Activated CD4-positive, alpha-beta memory T cell treated with anti-CD3 and anti-CD28 coated beads for 36 hours (primary cell): ENCODE measurements at regions not wholly inside any gene's neighbourhood (a gene's known extent, or its start where the extent isn't known, plus 50 kb on each side); places are given as distances from the start of the nearest gene placed in this dataset.

Experiments
- CTCF ChIA-PET: fragments of 350-600 bp; sonication (Branson Sonifier 250); formaldehyde crosslinking; loops from one replicate; lab custom pipeline; 2021; ENCODE audit warnings: antibody characterized with exemption, inconsistent platforms; lab: Charles Lee
- POLR2A ChIA-PET: fragments of 350-600 bp; sonication (Branson Sonifier 250); formaldehyde crosslinking; loops from one replicate; lab custom pipeline; 2021; ENCODE audit warnings: antibody characterized with exemption; lab: Charles Lee
- DNase-seq: peaks from one replicate; pipeline ENCODE4 v3.0.0-alpha.2; 2020
- H3K27ac Mint-ChIP-seq: one replicate; pipeline ENCODE4 v1.8.0; 2021; ENCODE audit warnings: mixed read lengths
- H3K27me3 Mint-ChIP-seq: one replicate; pipeline ENCODE4 v1.8.0; 2021; ENCODE audit warnings: mixed read lengths
- H3K36me3 Mint-ChIP-seq: one replicate; pipeline ENCODE4 v1.8.0; 2021; ENCODE audit warnings: mixed read lengths
- H3K4me1 Mint-ChIP-seq: one replicate; pipeline ENCODE4 v1.8.0; 2021; ENCODE audit warnings: low read depth, mixed read lengths
- H3K4me3 Mint-ChIP-seq: one replicate; pipeline ENCODE4 v1.8.0; 2021; ENCODE audit warnings: mild to moderate bottlenecking, mixed read lengths
- H3K9me3 Mint-ChIP-seq: one replicate; pipeline ENCODE4 v1.8.0; 2021; ENCODE audit warnings: mixed read lengths
- intact Hi-C: fragments of 100-400 bp; cut with micrococcal nuclease; formaldehyde crosslinking; loops from one replicate; pipeline ENCODE4 v1.15.1; 2023

- intact Hi-C loops: no loop called here
- POLR2A ChIA-PET: no interaction called here
- no peaks in the 10 kb centered on the region for H3K36me3 Mint-ChIP-seq
Observed at GRCh38 chr1:98078596-98078995, 157.8 kb upstream of the DPYD start.

GRCh38 chr1:98077691-98078090 is 156.9 kb upstream of the DPYD start:
- Mint-ChIP-seq H3K27me3 (no peaks in the 10 kb centered on the region), H3K9me3 (no peaks in the 10 kb centered on the region), H3K27ac (no peak overlapping the region), H3K4me3 (no peak overlapping the region), H3K36me3 (no peaks in the 10 kb centered on the region), H3K4me1 (no peaks in the 10 kb centered on the region)
- intact Hi-C loops: no loop called here
- ChIA-PET POLR2A (no interaction called here), CTCF (no interaction called here)
- no peak for DNase-seq

More at GRCh38 chr1:98078596-98078995, 157.8 kb upstream of the DPYD start:
- H3K4me3 Mint-ChIP-seq: no peak overlapping the region
- H3K4me1 Mint-ChIP-seq: no peaks in the 10 kb centered on the region
- H3K9me3 Mint-ChIP-seq: no peaks in the 10 kb centered on the region
- H3K27ac Mint-ChIP-seq: no peak overlapping the region
- H3K27me3 Mint-ChIP-seq: no peaks in the 10 kb centered on the region
- no peak for DNase-seq
- CTCF ChIA-PET: interaction anchor here (0.9 kb wide), 1 partner anchor 27 kb away, joined by 3 read pairs; no protein-coding TSS in a partner anchor

DNA sequence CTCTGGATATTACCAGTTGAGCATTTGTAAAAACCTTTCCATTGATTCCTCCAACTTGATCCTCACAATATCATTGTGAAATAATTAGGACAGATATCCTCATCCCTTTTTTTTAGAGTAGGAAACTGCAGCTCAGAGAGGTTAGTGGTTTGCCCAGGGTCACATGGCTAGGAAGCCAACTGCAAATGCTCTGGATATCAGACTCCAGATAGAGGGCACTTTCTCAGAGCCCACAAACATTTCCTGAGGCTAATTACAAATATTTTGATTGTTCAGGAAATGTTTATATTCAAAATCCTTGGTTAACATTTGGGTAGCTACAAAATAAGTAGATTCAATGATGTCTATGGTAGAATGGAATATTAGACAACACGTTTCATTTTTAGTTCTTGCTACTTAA is 154.8 kb upstream of the DPYD start:
- intact Hi-C loops: no loop called here
- no peaks in the 10 kb centered on the region for H3K36me3 Mint-ChIP-seq
- H3K4me3 Mint-ChIP-seq: no peak overlapping the region
- H3K9me3 Mint-ChIP-seq: no peaks in the 10 kb centered on the region
- POLR2A ChIA-PET: no interaction called here
- no peaks in the 10 kb centered on the region for H3K4me1 Mint-ChIP-seq
- H3K27ac Mint-ChIP-seq: no peak overlapping the region
- H3K27me3 Mint-ChIP-seq: no peaks in the 10 kb centered on the region
- no peak for DNase-seq
- CTCF ChIA-PET: no interaction called here

- no peaks in the 10 kb centered on the region for H3K9me3 Mint-ChIP-seq
- no peaks in the 10 kb centered on the region for H3K27me3 Mint-ChIP-seq
- no peak overlapping the region for H3K27ac Mint-ChIP-seq
- no peaks in the 10 kb centered on the region for H3K36me3 Mint-ChIP-seq
- no peaks in the 10 kb centered on the region for H3K4me1 Mint-ChIP-seq
- POLR2A ChIA-PET: no interaction called here
- intact Hi-C loops: no loop called here
- no peak overlapping the region for H3K4me3 Mint-ChIP-seq
- DNase-seq: no peak
- CTCF ChIA-PET: no interaction called here
Observed at GRCh38 chr1:98073823-98074222, 153.0 kb upstream of the DPYD start.

GRCh38 chr1:98073106-98073505 is 152.3 kb upstream of the DPYD start:
- intact Hi-C loops: no loop called here
- no peak for DNase-seq
- Mint-ChIP-seq H3K36me3 (no peaks in the 10 kb centered on the region), H3K9me3 (no peaks in the 10 kb centered on the region), H3K27me3 (peaks cover 2% of the 10 kb centered on the region), H3K27ac (no peak overlapping the region), H3K4me3 (no peak overlapping the region), H3K4me1 (no peaks in the 10 kb centered on the region)
- POLR2A ChIA-PET: no interaction called here
- CTCF ChIA-PET: no interaction called here

DNA sequence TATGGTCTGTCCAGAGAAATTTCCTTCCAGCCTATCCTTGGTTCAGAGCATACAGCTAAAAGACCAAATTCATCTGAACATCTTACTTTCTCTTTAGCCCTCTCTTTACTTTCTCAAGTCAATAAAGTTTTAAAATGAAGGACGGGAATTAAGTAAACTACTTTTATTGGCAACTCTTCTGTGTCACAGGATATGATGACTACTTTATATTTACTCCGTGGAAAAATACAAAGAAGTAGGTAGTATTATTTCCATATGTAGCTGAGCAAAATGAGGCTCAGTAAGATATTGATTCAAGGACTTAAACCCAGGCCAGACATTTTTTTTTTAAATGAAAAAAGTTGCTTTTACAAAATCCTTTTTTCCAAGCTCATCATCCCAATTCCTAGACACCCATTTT is 151.2 kb upstream of the DPYD start:
- intact Hi-C loops: no loop called here
- Mint-ChIP-seq H3K36me3 (no peaks in the 10 kb centered on the region), H3K4me3 (no peak overlapping the region), H3K4me1 (no peaks in the 10 kb centered on the region), H3K27ac (no peak overlapping the region), H3K27me3 (peaks cover 2% of the 10 kb centered on the region), H3K9me3 (no peaks in the 10 kb centered on the region)
- ChIA-PET POLR2A (no interaction called here), CTCF (no interaction called here)
- no peak for DNase-seq

GRCh38 chr1:98068016-98068415 is 147.2 kb upstream of the DPYD start:
- H3K4me1 Mint-ChIP-seq: no peaks in the 10 kb centered on the region
- peaks cover 4% of the 10 kb centered on the region for H3K27me3 Mint-ChIP-seq
- ChIA-PET CTCF (no interaction called here), POLR2A (no interaction called here)
- H3K9me3 Mint-ChIP-seq: no peaks in the 10 kb centered on the region
- H3K36me3 Mint-ChIP-seq: no peaks in the 10 kb centered on the region
- DNase-seq: no peak
- no peak overlapping the region for H3K27ac Mint-ChIP-seq
- intact Hi-C loops: no loop called here
- no peak overlapping the region for H3K4me3 Mint-ChIP-seq

GRCh38 chr1:98066911-98067310 is 146.1 kb upstream of the DPYD start:
- ChIA-PET CTCF (no interaction called here), POLR2A (no interaction called here)
- no peak overlapping the region for H3K27ac Mint-ChIP-seq
- intact Hi-C loops: no loop called here
- no peaks in the 10 kb centered on the region for H3K4me1 Mint-ChIP-seq
- H3K36me3 Mint-ChIP-seq: no peaks in the 10 kb centered on the region
- H3K27me3 Mint-ChIP-seq: peaks cover 4% of the 10 kb centered on the region
- no peaks in the 10 kb centered on the region for H3K9me3 Mint-ChIP-seq
- DNase-seq: no peak
- H3K4me3 Mint-ChIP-seq: no peak overlapping the region

DNA sequence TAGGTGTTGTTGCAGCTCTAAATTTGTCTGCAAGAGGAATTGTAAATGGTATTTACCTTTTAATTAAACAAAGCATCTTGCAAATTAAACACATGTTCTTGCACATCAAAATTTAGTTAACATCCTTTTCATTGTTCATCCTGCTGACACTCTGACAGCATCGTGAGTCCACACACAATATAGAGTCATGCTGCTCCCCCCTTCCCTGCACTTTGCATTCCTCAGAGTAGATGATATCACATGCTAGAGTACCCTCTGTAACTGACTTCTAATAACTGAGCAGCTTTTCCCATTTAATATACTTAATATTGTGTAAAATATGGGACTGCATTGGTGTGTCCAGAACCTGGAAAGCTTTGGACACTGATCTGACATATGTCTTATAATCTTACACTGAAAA is 138.8 kb upstream of the DPYD start:
- no peak overlapping the region for H3K4me3 Mint-ChIP-seq
- peaks cover 27% of the 10 kb centered on the region for H3K27me3 Mint-ChIP-seq
- no peaks in the 10 kb centered on the region for H3K36me3 Mint-ChIP-seq
- no peak for DNase-seq
- intact Hi-C loops: no loop called here
- no peak overlapping the region for H3K27ac Mint-ChIP-seq
- ChIA-PET POLR2A (no interaction called here), CTCF (interaction anchor here (0.9 to 1.1 kb wide), 2 partner anchors 15 to 1094 kb away, joined by 3 read pairs; no protein-coding TSS in a partner anchor)
- H3K9me3 Mint-ChIP-seq: no peaks in the 10 kb centered on the region
- no peaks in the 10 kb centered on the region for H3K4me1 Mint-ChIP-seq

DNA sequence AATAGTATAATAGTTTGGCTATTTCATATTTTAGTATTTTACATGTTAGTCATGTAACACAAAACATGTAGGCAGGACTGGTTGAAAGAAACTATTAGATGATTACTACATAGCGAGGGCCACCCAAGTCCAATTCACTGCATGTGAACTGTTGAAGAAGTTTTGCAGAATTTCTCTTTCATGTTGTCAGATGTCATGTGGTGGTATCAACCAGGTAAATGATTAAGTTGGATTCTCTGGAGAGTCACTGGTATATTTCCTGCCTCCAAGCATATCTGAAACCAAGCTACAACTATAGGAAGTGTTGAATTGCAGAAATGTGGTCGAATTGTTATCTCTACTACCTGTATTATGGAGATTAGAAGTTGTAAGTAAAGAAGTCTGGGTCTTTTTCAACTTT is 137.8 kb upstream of the DPYD start:
- peaks cover 30% of the 10 kb centered on the region for H3K27me3 Mint-ChIP-seq
- H3K9me3 Mint-ChIP-seq: no peaks in the 10 kb centered on the region
- H3K27ac Mint-ChIP-seq: no peak overlapping the region
- no peak overlapping the region for H3K4me3 Mint-ChIP-seq
- CTCF ChIA-PET: no interaction called here
- intact Hi-C loops: no loop called here
- no peak for DNase-seq
- H3K36me3 Mint-ChIP-seq: no peaks in the 10 kb centered on the region
- H3K4me1 Mint-ChIP-seq: peaks cover 2% of the 10 kb centered on the region
- POLR2A ChIA-PET: no interaction called here

DNA sequence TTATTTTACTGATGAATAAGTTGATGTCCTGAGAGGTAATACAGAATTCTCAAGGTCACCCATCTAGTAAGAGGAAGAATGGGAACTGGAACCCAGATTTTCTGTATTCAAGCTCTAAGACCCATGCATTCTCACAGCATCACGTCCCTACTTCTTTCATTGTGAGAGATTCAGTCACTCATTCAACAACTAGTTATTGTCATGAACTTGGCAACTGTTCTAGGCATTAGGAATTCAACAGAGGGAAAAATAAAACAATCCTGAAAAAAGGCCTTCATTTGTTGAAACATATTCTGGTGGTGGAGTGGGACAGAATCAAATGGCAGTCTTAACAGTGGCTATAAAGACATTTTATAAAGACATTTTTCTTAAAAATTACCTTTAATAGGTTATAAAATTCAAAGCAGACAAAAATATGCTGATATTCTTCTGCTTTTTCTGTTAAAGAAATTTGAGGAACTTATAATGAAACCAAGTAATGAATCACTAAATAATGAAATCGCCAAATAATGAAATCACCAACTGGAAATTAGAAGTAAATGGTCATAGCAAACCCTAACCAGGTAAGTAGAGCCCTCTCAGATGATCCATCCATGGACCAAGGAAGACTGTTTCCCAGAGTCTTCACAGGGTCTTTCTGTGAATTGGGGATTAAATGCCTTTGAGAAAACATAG is 136.5 kb upstream of the DPYD start:
- no peak overlapping the region for H3K4me3 Mint-ChIP-seq
- no peaks in the 10 kb centered on the region for H3K9me3 Mint-ChIP-seq
- H3K27ac Mint-ChIP-seq: no peak overlapping the region
- H3K4me1 Mint-ChIP-seq: peaks cover 10% of the 10 kb centered on the region
- H3K27me3 Mint-ChIP-seq: peaks cover 42% of the 10 kb centered on the region
- ChIA-PET POLR2A (no interaction called here), CTCF (interaction anchor here (0.9 kb wide), 1 partner anchor 411 kb away, joined by 3 read pairs; no protein-coding TSS in a partner anchor)
- H3K36me3 Mint-ChIP-seq: no peaks in the 10 kb centered on the region
- no peak for DNase-seq
- intact Hi-C loops: no loop called here

DNA sequence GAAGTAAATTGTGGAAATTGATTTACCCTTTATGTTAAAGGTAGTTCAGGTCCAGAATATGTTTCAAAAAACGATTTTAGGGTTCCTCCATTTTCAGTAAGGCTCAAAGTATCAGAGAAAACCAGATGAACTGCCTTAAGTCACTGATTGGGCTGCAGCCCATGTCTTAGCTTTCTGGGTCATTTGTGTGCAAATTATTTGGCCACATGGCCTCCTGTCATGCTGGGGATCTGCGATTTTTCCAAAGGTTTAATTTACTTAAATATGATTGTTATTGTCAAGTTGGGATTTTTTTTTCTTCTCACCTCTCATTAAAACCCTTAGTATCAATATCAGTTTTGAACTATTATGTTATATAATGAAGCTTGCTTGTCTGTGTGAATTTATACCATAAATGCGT is 135.9 kb upstream of the DPYD start:
- H3K36me3 Mint-ChIP-seq: no peaks in the 10 kb centered on the region
- no peak for DNase-seq
- peaks cover 43% of the 10 kb centered on the region for H3K27me3 Mint-ChIP-seq
- H3K4me3 Mint-ChIP-seq: no peak overlapping the region
- ChIA-PET CTCF (interaction anchor here (0.9 kb wide), 1 partner anchor 411 kb away, joined by 3 read pairs; no protein-coding TSS in a partner anchor), POLR2A (no interaction called here)
- intact Hi-C loops: no loop called here
- no peaks in the 10 kb centered on the region for H3K9me3 Mint-ChIP-seq
- H3K27ac Mint-ChIP-seq: no peak overlapping the region
- peaks cover 10% of the 10 kb centered on the region for H3K4me1 Mint-ChIP-seq

DNA sequence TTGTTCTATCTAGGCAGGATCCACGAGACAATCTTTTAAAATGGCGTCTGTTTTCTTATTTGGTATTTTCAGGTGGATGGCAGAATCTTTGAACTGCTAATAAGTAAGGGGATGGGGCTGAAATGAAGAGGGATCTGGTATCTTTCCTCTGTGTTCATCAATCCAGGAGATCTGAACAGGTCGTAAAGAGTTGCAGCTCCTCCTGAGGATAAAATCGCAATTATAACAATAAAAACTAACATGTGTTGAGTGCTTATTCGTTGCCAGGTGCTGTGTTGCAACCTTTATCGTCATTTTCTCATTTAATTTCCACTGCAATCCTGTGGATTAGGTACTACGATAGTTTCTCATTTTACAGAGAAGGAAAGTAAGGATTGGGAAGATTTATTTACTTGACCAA is 134.6 kb upstream of the DPYD start:
- Mint-ChIP-seq H3K9me3 (no peaks in the 10 kb centered on the region), H3K4me3 (no peak overlapping the region), H3K4me1 (peaks cover 10% of the 10 kb centered on the region), H3K27me3 (peaks cover 46% of the 10 kb centered on the region), H3K36me3 (no peaks in the 10 kb centered on the region), H3K27ac (no peak overlapping the region)
- intact Hi-C loops: no loop called here
- ChIA-PET POLR2A (no interaction called here), CTCF (interaction anchor here (0.8 to 1.1 kb wide), 4 partner anchors 8 to 1090 kb away, joined by 3 to 4 read pairs (median 4); no protein-coding TSS in a partner anchor)
- no peak for DNase-seq
